ENCODE measurements at regions not wholly inside any gene's neighbourhood (a gene's known extent, or its start where the extent isn't known, plus 50 kb on each side); places are given as distances from the start of the nearest gene placed in this dataset.
"Not testable (repeated sequence)": the region's sequence is repeated elsewhere in the genome, so short reads cannot be mapped to it uniquely, and the experiment has no call there.

DNA sequence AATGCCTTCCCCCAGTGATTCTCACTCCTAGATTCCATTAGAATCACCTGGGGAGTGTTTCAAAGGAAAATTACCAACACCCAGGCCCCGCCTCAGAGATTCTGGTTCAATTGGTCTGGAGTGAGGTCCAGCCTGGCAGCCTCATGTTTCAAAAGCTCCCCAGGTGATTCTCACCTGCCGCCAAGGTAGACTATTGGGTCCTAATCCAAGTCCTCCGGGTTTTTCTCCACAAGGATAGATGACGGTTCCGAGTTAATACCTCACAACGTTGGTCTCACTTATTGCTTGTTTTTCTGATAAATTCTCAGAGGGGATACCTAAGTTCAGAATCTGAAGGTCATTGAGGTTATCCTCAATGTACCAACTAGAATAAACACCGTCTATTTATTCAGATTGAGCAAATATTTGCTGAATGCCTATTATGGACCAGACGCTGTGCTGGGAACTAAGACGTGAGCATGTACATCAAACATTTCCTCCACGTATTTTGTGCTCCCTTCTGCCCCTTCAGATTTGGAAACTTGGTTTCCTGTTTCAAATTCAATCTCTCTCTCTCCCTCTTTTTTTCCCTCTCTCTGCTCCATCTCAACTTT is 97.5 kb downstream of the SEC16B start:
- TF ChIP-seq CTCF (IDR thresholded peaks at IDR 0.05; ENCODE audit: insufficient read depth, low read depth, low read length, missing control alignments) = no peak
- no peak overlapping the region for H3K4me3 ChIP-seq (ENCODE audit: low read length)
- DNase-seq (ENCODE audit: low read depth) = no peak

DNA sequence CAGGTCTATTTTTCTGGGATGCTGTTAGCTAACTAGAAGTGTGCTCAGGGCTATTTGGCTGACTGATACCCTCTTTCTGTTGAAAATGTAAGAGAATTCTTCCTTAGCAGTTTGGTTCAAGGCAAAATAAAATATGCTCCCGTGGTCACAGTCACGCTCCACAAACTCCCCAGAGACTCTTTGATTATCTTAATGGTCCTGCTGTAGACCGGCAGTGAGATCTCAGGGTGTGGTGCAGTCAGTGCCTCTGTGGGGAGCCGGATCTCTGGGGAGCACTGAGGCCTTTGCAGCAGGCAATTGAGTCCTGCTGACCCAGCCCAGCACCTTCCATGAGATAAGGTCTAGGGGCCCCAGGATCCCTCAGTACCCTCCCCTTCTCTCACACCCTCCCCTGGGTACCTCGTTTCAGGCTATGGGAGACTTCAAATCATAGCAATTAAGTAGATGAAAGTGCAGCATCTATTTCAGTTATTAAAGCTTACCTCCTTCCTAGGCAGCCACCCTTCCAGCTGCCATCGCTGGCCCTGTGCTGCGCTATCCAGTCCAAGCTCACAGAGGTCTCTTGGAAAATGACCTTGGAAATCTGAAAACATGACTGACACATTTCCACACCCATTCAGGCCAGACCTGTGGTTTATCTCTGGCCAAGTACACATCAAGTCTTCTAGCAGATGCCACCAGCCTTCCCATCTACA is 98.1 kb downstream of the SEC16B start:
- no peak overlapping the region for H3K4me3 ChIP-seq (ENCODE audit: low read length)
- no peak for TF ChIP-seq CTCF (IDR thresholded peaks at IDR 0.05; ENCODE audit: insufficient read depth, low read depth, low read length, missing control alignments)
- no peak for DNase-seq (ENCODE audit: low read depth)

DNA sequence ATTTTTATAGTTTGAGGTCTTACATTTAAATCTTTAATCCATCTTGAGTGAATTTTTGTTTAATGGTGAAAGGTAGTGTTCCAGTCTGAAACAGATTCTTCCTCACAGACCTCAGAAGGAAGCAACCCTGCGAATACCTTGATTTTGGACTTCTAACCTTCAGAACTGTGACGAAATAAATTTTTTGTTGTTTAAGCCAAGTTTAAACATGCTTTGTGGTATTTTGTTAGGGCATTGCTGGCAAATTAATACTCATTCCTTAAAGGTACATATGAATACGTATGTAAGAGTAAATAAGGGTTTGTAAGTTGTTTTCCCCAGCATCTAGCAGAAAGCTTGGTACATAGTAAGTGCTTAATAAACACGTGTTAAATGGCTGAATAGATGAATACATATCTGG is 100.3 kb downstream of the SEC16B start:
- H3K4me3 ChIP-seq (ENCODE audit: low read length) = no peak overlapping the region
- TF ChIP-seq CTCF (IDR thresholded peaks at IDR 0.05; ENCODE audit: insufficient read depth, low read depth, low read length, missing control alignments) = no peak
- DNase-seq (ENCODE audit: low read depth) = peak; percentile 71

GRCh38 chr1:177869011-177869410 is 100.8 kb downstream of the SEC16B start:
- H3K4me3 ChIP-seq (ENCODE audit: low read length); DNase-seq (ENCODE audit: low read depth): not testable (repeated sequence)

DNA sequence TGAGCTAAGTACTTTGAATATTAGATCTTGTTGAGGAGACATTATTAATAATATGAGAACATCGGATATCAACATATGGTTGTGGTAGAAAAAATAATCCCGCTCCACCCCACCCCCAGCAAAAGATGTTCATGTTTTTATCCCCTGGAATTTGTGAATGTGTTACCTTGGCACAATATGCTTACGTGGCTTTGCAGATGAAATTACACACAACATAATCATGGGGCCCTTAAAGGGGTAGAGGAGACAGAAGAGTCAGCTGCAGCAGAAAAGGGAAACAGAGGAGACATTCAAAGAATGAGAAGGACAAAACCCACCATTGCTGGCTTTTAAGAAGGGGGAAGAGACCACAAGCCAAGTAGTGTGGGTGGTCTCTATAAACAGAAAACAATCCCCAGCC is 104.1 kb downstream of the SEC16B start:
- TF ChIP-seq CTCF (IDR thresholded peaks at IDR 0.05; ENCODE audit: insufficient read depth, low read depth, low read length, missing control alignments) = no peak
- no peak for DNase-seq (ENCODE audit: low read depth)
- H3K4me3 ChIP-seq (ENCODE audit: low read length) = no peak overlapping the region

GRCh38 chr1:177864538-177865305 is 105.1 kb downstream of the SEC16B start:
- DNase-seq (ENCODE audit: low read depth) = no peak
- TF ChIP-seq CTCF (IDR thresholded peaks at IDR 0.05; ENCODE audit: insufficient read depth, low read depth, low read length, missing control alignments) = no peak
- no peak overlapping the region for H3K4me3 ChIP-seq (ENCODE audit: low read length)

DNA sequence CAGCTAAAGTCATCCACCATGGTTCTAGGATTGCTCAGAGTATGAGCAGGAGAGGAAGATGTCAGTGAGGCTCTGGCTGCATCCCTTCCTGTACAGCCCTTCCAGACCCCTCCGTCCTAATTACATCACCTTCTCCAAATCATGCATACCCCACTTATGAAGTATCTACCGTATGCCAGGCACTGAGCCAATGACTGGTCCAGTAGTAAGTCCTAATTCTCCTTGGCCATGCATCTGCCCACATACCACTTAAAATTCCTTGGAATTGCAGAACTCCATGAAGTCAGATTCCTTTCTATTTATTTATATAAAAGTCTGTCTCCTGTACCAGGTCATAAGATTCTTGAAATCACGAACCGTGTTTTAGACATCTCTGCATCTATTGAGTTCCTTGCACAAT is 106.1 kb downstream of the SEC16B start:
- no peak for TF ChIP-seq CTCF (IDR thresholded peaks at IDR 0.05; ENCODE audit: insufficient read depth, low read depth, low read length, missing control alignments)
- H3K4me3 ChIP-seq (ENCODE audit: low read length) = no peak overlapping the region
- DNase-seq (ENCODE audit: low read depth) = no peak

Data from epithelial cell of esophagus (primary cell).